ENCODE measurements at regions not wholly inside any gene's neighbourhood (a gene's known extent, or its start where the extent isn't known, plus 50 kb on each side); places are given as distances from the start of the nearest gene placed in this dataset.
"Not testable (repeated sequence)": the region's sequence is repeated elsewhere in the genome, so short reads cannot be mapped to it uniquely, and the experiment has no call there.

DNA sequence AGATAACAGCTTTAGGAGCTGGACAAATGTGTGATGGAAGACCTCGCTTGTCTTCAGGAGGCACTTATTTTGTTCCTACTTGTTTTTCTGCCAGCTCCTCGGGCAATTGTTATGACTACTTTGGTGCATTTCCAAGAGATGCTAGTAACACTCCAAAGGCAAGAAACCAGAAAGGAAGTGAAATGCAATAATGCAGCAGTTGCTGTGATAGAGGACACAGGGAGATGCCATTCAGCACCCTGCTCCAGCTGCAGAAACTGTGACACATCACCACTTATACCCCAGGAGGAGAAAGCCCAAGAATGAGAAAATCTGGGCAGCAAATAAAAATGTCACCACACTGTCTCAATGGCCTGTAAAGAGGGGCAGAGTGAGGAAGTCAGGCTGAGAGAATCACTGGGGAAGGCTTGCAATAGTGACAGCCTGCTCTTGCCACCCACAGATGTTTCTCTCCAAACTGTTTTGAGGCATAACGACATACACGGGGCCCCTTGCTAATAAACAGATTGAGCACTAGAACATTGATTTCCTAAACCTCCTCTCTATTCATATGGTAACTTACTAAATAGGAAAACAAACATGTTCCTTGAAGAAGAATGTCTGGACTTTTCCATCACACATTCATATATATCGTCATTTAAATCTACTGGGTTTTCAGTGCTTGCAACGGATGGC, 195.5 kb upstream of the PRNP start:
- in situ Hi-C loops (cut with HindIII; ENCODE audit: low pct_unique_long_range_greater_than_20kb, low sequenced_read_pairs): no loop called here
- no peak for DNase-seq (ENCODE audit: low read depth)

DNA sequence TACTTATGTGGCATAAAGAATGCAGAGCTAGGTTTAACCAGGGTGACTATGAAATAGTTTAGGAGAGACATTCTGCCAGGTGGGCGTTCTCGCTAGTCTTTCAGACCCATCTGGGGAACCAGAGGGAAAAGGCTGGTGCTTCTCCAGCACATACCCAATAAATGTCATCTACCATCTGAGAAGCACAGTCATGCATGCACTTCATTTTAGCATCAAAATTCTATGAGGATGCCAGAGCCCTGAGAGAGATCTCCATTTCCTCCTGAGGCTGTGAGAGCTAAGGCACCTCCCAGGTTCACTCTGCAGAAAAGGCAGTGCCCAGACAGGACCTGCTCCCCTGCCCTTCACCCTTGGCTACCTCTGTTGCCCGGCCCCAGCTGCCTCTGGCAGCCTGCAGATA, 196.2 kb upstream of the PRNP start:
- no peak for DNase-seq (ENCODE audit: low read depth)
- in situ Hi-C loops (cut with HindIII; ENCODE audit: low pct_unique_long_range_greater_than_20kb, low sequenced_read_pairs): no loop called here

DNA sequence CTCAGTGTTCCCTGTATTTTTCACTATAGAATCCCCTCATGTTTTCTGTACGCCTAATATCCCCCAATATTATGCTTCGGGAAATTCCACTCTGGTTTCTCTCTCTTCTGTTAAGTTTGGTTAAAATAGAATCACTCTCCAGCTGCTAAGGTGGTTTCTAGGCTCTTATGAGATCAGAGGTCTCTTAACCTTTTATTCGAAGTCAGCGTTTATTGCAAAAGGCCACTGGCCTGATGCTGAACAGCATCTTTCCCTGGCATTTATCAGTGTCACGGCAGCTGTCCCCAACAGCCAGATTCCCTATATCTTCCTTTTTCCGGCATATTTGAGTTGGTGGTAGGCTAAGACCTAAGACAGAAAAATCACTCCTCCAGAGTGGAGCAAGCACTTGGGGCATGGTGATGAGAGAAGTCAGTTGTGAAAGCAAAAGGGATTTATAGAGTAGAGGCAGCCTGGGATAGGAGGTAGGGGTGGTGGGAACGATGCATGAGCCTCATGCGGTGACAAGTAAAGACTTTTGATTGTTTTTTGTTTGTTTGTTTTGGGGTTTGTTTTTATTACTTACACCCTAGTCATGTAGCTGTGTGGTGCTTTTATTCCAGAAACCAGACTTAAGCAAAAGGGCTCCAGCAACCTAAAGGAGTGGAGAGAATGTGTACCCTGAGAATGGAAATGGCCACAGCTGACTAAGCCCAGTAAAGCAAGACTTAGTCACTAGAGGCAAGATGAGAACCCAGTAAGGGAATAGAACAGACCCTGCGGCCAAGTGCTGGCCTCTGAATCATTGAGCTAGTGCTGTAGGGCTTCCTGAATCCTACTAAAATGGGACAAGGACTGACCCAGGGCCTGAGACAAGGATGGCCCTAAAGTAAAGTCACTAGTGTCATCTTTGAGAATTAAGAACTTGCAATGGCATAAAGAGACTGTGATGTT, 197.6 kb upstream of the PRNP start:
- in situ Hi-C loops (cut with HindIII; ENCODE audit: low pct_unique_long_range_greater_than_20kb, low sequenced_read_pairs): no loop called here

DNA sequence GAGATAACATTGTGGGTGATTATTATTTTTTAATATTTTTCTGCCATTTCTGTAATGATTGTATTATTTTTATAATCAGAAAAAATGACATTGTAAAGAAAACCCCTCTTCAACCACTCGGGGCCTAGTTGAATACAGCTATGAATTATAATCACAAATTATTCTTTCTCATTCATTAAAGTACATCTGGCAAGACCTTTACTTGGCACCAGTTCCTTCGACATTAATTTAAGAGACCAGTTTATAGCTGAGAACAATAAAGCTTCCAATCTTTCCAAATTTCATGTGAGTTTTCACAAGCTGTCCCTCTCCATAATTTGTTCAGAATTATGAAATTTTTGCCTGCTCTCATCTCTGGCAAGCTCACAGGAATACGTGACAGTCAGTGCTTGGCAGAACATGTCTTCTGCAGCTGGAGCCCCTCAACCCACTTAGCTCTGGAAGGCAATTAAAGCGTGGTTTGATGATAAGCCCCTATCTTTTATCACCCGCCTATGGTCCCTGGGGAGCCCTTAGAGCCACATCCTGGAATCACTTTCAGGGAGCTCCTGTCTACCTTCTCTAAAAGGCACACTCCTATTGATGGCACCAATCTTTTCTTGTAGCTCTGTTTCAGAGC, 201.8 kb upstream of the PRNP start:
- in situ Hi-C loops (cut with HindIII; ENCODE audit: low pct_unique_long_range_greater_than_20kb, low sequenced_read_pairs): no loop called here
- DNase-seq (ENCODE audit: low read depth): no peak

More for the DNA sequence above, 197.6 kb upstream of the PRNP start:
- DNase-seq (ENCODE audit: low read depth): no peak

DNA sequence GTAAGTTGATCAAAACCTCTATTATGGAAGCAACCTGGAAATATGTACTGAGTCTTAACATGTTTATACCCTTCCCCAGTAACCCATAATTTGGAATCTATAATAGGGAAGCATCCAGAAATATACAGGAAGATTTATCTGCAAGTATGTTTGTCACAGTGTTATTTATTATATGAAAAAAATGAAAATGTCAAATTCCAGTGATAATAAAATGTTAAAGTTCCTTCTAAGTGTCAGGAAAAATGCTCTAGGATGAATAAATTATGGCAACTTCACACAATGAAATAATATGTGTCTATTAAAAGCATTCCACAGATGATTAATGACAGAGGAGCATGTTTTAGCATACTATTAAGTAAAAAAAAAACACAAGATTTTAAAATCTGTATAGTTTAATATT, 202.3 kb upstream of the PRNP start:
- in situ Hi-C loops (cut with HindIII; ENCODE audit: low pct_unique_long_range_greater_than_20kb, low sequenced_read_pairs): no loop called here
- no peak for DNase-seq (ENCODE audit: low read depth)

DNA sequence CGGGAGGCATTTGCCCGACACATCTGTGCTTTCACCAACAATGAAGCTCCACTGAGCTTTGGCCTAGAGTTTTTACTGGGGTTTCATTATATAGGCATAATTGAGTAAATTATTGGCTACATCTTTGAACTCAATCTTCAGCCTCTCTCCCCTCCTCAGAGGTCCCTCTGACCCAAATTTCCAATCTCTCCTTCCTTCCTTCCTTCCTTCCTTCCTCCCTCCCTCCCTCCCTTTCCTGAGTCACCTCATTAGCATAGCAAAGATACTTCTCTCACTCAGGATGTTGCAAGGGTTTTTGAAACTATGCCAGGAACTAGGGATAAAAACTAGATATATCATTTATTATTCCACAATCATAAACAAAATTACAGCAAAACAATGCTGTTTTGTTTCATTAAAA, 202.8 kb upstream of the PRNP start:
- in situ Hi-C loops (cut with HindIII; ENCODE audit: low pct_unique_long_range_greater_than_20kb, low sequenced_read_pairs): no loop called here
- no peak for DNase-seq (ENCODE audit: low read depth)

DNA sequence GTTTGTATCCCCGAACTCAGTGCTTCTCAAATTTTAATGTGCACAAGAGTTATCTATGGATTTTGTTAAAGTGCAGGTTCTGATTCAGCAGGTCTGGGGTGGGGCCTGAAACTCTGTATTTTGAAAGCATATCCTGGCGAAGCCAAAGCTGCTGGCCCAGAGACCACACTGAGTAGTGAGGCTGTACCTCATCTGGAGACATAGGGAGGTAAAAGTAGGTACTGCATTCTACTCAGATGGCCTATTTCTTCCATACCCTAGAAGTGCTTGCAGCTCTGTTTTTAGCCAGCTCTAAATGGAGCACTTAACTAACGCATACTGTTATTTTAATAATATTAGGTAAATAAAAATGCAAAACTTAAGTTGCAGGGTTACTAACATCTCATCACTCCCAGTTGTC, 206.2 kb upstream of the PRNP start:
- no peak for DNase-seq (ENCODE audit: low read depth)
- in situ Hi-C loops (cut with HindIII; ENCODE audit: low pct_unique_long_range_greater_than_20kb, low sequenced_read_pairs): no loop called here

DNA sequence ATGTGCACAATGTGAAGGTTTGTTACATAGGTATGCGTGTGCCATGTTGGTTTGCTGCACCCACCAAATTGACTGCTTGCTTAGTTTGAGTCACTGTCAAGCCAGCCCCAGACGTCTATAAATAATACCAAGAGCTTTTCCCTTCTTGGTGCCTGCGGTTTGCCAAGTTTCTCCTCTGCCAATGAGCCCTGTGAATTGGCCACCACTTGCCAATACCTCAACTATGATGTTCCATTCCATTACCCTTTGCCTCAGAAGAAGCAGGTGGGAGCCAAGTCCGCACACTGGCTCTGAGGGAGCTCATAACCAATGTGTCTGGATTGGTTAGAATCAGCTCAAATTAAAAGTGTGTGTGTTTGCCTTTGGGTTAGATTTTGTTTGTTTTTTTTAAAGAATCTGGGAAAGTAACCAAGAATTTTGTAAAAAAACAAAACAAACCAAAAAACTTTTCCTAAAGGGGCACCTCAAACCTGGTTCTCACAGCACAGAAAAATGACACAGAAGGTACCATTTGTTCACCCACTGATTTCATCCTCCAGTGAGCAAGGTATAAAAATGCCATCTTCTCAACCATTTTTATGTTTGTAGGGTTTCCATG, 209.3 kb upstream of the PRNP start:
- in situ Hi-C loops (cut with HindIII; ENCODE audit: low pct_unique_long_range_greater_than_20kb, low sequenced_read_pairs): no loop called here
- DNase-seq (ENCODE audit: low read depth): peak; percentile 26

DNA sequence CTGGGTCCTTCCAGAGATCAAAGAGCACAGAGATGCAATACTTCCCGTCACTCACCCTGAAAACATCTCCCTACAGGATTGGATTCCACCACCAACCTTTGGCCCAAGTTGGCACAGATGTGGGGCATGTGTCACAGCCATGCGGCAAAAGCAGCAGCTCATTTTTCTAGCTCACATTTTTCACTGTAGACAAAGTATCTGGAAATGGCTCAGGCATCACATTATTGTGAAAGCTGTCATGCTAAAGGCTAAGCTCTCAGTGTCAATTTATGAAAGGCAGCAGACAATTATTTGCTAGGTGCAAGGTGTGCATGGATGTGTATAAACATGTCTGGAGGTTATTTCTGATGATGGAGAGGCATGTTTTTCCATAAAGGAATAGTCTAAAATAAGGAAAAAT, 213.3 kb upstream of the PRNP start:
- DNase-seq (ENCODE audit: low read depth): no peak
- in situ Hi-C loops (cut with HindIII; ENCODE audit: low pct_unique_long_range_greater_than_20kb, low sequenced_read_pairs): no loop called here

DNA sequence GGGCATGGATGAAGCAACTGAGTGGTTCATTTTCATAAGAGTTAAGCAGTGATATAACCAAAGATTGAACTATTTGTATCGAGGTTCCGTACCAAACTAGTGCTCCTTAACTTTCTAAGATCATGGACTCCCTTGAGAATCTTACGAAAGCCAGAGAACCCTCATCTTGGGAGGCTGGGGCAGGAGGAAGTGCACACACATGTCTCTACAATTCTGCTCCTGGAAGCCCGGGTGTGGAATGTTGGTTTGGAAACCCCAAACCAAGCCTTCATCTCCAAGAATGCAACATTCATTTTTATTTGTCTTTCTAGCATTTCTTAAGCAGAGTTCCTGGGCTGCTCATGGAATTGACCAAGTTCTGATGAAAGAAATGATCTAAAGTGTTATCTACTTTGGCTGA, 215.0 kb upstream of the PRNP start:
- in situ Hi-C loops (cut with HindIII; ENCODE audit: low pct_unique_long_range_greater_than_20kb, low sequenced_read_pairs): no loop called here
- DNase-seq (ENCODE audit: low read depth): no peak

DNA sequence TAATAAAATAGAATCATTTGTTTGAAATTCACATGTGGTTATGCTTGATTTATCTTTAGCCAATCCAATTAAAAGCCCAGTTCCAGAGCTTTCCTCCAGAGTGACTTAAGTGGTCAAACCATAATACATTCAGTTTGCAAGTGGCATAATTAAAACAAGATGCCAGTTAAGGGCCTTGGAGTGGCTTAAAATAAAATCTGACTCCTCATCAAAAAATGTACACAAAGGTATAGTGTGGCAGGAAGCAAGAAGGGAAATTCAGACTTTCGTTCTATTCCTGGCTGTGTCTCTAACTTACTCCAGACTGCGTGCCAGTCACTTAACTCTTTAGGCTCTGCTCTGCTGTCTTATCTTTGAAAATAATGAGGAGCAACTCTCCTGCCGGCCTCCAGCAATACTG, 215.9 kb upstream of the PRNP start:
- DNase-seq (ENCODE audit: low read depth): peak; percentile 41
- in situ Hi-C loops (cut with HindIII; ENCODE audit: low pct_unique_long_range_greater_than_20kb, low sequenced_read_pairs): no loop called here

DNA sequence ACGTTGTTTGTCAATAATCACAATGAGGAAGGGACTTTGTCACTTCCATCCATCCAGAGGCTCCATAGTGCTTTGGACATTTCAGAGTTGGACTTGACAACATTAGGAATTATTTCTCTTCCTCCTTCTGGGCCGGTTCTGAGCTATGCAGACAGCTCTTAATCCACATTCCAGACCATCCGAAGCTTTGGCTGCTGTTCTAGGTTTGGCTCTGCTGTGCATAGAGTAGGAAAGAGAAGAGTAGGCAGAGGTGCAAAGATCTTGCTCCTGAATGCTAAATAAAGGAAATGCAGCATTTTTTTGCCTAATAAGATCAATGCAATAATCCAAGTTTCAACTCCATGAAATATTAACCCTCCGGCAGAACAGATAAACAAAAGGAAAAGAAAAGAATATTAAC, 216.3 kb upstream of the PRNP start:
- DNase-seq (ENCODE audit: low read depth): no peak
- in situ Hi-C loops (cut with HindIII; ENCODE audit: low pct_unique_long_range_greater_than_20kb, low sequenced_read_pairs): no loop called here

DNA sequence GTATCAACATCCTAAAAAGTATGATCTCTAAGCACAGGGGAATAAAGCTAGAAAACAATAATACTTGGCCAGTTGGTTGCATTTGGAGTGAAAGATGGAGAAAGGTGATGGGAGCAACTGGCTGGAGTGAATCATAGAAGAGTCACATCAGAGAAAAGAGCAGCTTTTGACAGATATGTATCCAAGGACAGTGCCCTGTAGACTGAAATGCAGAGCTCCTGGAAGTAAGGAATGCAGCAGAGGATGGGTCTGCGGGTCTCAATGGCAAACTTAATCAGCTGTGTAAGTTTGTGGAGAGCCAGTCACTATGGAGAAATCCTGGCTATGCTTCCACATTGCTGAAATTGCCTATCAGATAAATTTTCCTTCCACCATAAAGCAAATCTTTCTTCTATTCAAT, 218.1 kb upstream of the PRNP start:
- no peak for DNase-seq (ENCODE audit: low read depth)
- in situ Hi-C loops (cut with HindIII; ENCODE audit: low pct_unique_long_range_greater_than_20kb, low sequenced_read_pairs): no loop called here

DNA sequence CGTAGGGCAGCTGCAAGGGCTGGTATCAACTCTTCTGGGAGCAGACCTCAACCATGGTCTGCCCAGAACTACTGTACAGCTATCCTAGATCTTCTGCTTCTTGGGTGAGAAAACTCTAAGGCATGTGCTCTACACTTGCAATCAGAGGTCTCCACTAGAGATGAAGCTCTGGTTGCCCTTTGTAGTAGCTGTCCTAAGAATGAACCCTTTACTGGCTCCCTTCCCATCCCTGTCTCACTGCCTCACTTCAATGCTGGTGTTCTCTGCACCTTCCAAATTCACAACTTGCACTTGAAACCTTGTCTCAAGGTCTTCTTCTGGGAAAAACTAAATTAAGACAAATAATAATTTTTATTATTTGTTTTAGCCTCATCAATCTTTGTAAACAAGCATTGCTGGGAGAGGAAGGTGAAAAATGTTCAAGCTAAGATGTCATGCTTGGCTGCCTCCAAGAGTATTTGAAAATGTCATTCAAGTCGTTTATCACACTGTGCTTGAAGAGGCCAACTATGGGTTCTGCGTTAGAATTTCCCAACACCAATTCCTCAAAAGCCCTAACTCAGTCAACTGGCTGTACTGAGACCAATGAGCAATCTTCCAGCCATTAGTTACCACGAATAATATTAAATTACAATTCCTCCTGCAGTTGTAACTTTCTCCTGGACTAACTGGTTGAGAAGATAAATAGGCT, 216.9 kb upstream of the ADRA1D start:
- in situ Hi-C loops (cut with HindIII; ENCODE audit: low pct_unique_long_range_greater_than_20kb, low sequenced_read_pairs): no loop called here
- DNase-seq (ENCODE audit: low read depth): peak; percentile 27

DNA sequence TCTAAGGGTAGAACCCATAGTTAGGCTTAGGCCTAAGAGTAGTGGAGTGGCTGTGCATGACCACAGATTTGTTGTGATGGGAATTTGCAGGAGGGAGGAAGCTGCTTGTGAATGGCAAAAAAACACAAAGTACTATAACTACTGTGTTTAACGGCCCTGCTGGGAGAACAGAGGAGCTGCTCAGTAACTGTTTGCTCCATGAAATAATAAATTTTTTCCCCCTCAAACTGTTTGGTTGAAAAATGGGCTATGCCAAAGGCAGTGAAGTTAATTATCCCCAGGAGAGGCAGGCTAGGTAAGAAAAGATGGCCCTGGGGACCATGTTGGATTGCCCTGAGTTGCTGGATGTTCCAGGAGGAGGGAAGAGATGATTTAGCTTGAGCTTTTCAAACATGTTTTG, 216.1 kb upstream of the ADRA1D start:
- no peak for DNase-seq (ENCODE audit: low read depth)
- in situ Hi-C loops (cut with HindIII; ENCODE audit: low pct_unique_long_range_greater_than_20kb, low sequenced_read_pairs): no loop called here

DNA sequence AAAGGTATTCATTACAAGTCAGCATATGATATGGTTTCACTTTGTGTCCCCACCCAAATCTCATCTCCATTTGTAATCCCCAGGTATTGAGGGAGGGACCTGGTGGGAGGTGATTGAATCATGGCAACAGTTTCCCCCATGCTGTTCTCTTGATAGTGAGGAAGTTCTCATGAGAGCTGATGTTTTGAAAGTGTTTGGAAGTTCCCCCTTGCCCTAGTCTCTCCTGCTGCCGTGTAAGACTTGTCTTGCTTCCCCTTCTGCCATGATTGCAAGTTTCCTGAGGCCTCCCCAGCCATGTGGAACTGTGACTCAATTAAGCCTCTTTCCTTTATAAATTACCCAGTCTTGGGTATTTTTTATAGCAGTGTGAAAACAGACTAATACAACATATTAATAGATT, 213.7 kb upstream of the ADRA1D start:
- in situ Hi-C loops (cut with HindIII; ENCODE audit: low pct_unique_long_range_greater_than_20kb, low sequenced_read_pairs); DNase-seq (ENCODE audit: low read depth): not testable (repeated sequence)

DNA sequence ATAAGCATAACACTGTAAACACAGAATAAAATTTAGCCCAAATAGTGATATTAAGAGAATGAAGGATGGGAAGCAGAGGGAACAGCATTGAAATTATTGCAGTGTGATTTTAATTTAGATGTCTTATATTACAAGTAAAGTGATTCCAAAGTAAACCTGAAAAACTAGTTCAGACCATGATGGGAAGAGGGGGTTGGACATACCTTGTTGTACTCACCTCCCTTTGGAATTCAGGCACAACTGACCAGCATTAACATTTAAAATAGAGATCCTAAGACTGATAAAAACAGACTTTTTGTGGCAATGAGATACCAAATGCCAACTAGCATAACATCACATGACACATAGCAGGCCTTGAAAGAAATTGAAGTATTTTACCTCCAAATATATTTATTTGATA, 210.0 kb upstream of the ADRA1D start:
- DNase-seq (ENCODE audit: low read depth): no peak
- in situ Hi-C loops (cut with HindIII; ENCODE audit: low pct_unique_long_range_greater_than_20kb, low sequenced_read_pairs): no loop called here

Data from Caki2 (cell line).